ENCODE measurements at regions not wholly inside any gene's neighbourhood (a gene's known extent, or its start where the extent isn't known, plus 50 kb on each side); places are given as distances from the start of the nearest gene placed in this dataset.

GRCh38 chr13:40438999-40439797, 227.2 kb downstream of the FOXO1 start:
- TF ChIP-seq POLR2A (IDR thresholded peaks at IDR 0.05; ENCODE audit: low read length) (no peak), GATA1 (IDR thresholded peaks at IDR 0.05; ENCODE audit: low read depth, low read length) (no peak)

Measured in erythroblast (primary cell).